Stimulated activated memory B cell treated with anti-CD40 and anti-IgM and Interleukin-4, amounts not matched to agents 10 μg/mL and 1 μg/mL and 100 μg/mL, for 72 hours (primary cell): ENCODE measurements at regions not wholly inside any gene's neighbourhood (a gene's known extent, or its start where the extent isn't known, plus 50 kb on each side); places are given as distances from the start of the nearest gene placed in this dataset.
A peak's percentile ranks its signal among the peaks of the same experiment; 100 is the strongest.

ENCODE experiments used
- ATAC-seq: fragments of 150-1000 bp; cut with Tn5 transposase; 2 replicates; pipeline ENCODE4 v1.10.0; 2021
- H3K27ac Mint-ChIP-seq: one replicate; pipeline ENCODE4 v1.8.0; 2022; ENCODE audit warnings: mild to moderate bottlenecking, mixed read lengths
- H3K27me3 Mint-ChIP-seq: one replicate; pipeline ENCODE4 v1.8.0; 2022; ENCODE audit warnings: mixed read lengths
- H3K36me3 Mint-ChIP-seq: one replicate; pipeline ENCODE4 v1.8.0; 2022; ENCODE audit warnings: mixed read lengths
- H3K4me1 Mint-ChIP-seq: one replicate; pipeline ENCODE4 v1.8.0; 2022; ENCODE audit warnings: mixed read lengths
- H3K4me3 Mint-ChIP-seq: one replicate; pipeline ENCODE4 v1.8.0; 2022; ENCODE audit warnings: mild to moderate bottlenecking, moderate library complexity, mixed read lengths
- H3K9me3 Mint-ChIP-seq: one replicate; pipeline ENCODE4 v1.8.0; 2022; ENCODE audit warnings: mixed read lengths

GRCh38 chr1:216841165-216841564, 117.9 kb upstream of the ESRRG start:
- no peaks in the 10 kb centered on the region for H3K4me1 Mint-ChIP-seq
- peak; percentile 49 for ATAC-seq
- H3K9me3 Mint-ChIP-seq: peaks cover 3% of the 10 kb centered on the region
- no peaks in the 10 kb centered on the region for H3K36me3 Mint-ChIP-seq
- H3K4me3 Mint-ChIP-seq: no peak overlapping the region
- H3K27ac Mint-ChIP-seq: no peak overlapping the region
- H3K27me3 Mint-ChIP-seq: no peaks in the 10 kb centered on the region

- no peak for ATAC-seq
- H3K27me3 Mint-ChIP-seq: no peaks in the 10 kb centered on the region
- no peaks in the 10 kb centered on the region for H3K36me3 Mint-ChIP-seq
- H3K9me3 Mint-ChIP-seq: peaks cover 3% of the 10 kb centered on the region
- H3K4me3 Mint-ChIP-seq: no peak overlapping the region
- H3K4me1 Mint-ChIP-seq: no peaks in the 10 kb centered on the region
- H3K27ac Mint-ChIP-seq: no peak overlapping the region
Measured at GRCh38 chr1:216836316-216836715, 113.1 kb upstream of the ESRRG start.

GRCh38 chr1:216833509-216833908, 110.3 kb upstream of the ESRRG start:
- Mint-ChIP-seq H3K9me3 (no peaks in the 10 kb centered on the region), H3K27ac (no peak overlapping the region), H3K27me3 (no peaks in the 10 kb centered on the region), H3K4me1 (no peaks in the 10 kb centered on the region), H3K36me3 (no peaks in the 10 kb centered on the region), H3K4me3 (no peak overlapping the region)
- ATAC-seq: no peak

- Mint-ChIP-seq H3K36me3 (no peaks in the 10 kb centered on the region), H3K27me3 (no peaks in the 10 kb centered on the region), H3K4me3 (no peak overlapping the region), H3K27ac (no peak overlapping the region), H3K4me1 (no peaks in the 10 kb centered on the region), H3K9me3 (no peaks in the 10 kb centered on the region)
- ATAC-seq: no peak
Measured at GRCh38 chr1:216832192-216832591, 109.0 kb upstream of the ESRRG start.

GRCh38 chr1:216830424-216831210, 107.4 kb upstream of the ESRRG start:
- H3K27me3 Mint-ChIP-seq: no peaks in the 10 kb centered on the region
- H3K4me1 Mint-ChIP-seq: no peaks in the 10 kb centered on the region
- no peak overlapping the region for H3K27ac Mint-ChIP-seq
- no peaks in the 10 kb centered on the region for H3K36me3 Mint-ChIP-seq
- no peak for ATAC-seq
- no peaks in the 10 kb centered on the region for H3K9me3 Mint-ChIP-seq
- H3K4me3 Mint-ChIP-seq: no peak overlapping the region

- Mint-ChIP-seq H3K4me1 (no peaks in the 10 kb centered on the region), H3K27ac (no peak overlapping the region), H3K9me3 (no peaks in the 10 kb centered on the region), H3K4me3 (no peak overlapping the region), H3K36me3 (no peaks in the 10 kb centered on the region), H3K27me3 (no peaks in the 10 kb centered on the region)
- no peak for ATAC-seq
Measured at GRCh38 chr1:216827251-216827650, 104.0 kb upstream of the ESRRG start.

- no peaks in the 10 kb centered on the region for H3K27me3 Mint-ChIP-seq
- no peaks in the 10 kb centered on the region for H3K9me3 Mint-ChIP-seq
- no peaks in the 10 kb centered on the region for H3K36me3 Mint-ChIP-seq
- H3K4me3 Mint-ChIP-seq: no peak overlapping the region
- H3K27ac Mint-ChIP-seq: no peak overlapping the region
- H3K4me1 Mint-ChIP-seq: no peaks in the 10 kb centered on the region
- no peak for ATAC-seq
Measured at GRCh38 chr1:216826646-216827045, 103.4 kb upstream of the ESRRG start.

GRCh38 chr1:216826214-216826613, 103.0 kb upstream of the ESRRG start:
- Mint-ChIP-seq H3K27ac (no peak overlapping the region), H3K27me3 (no peaks in the 10 kb centered on the region), H3K36me3 (no peaks in the 10 kb centered on the region), H3K4me3 (no peak overlapping the region), H3K9me3 (no peaks in the 10 kb centered on the region), H3K4me1 (no peaks in the 10 kb centered on the region)
- no peak for ATAC-seq

GRCh38 chr1:216825557-216825956, 102.3 kb upstream of the ESRRG start:
- H3K9me3 Mint-ChIP-seq: no peaks in the 10 kb centered on the region
- H3K27ac Mint-ChIP-seq: no peak overlapping the region
- H3K27me3 Mint-ChIP-seq: no peaks in the 10 kb centered on the region
- H3K36me3 Mint-ChIP-seq: no peaks in the 10 kb centered on the region
- H3K4me1 Mint-ChIP-seq: no peaks in the 10 kb centered on the region
- H3K4me3 Mint-ChIP-seq: no peak overlapping the region
- ATAC-seq: no peak

GRCh38 chr1:216824511-216824910, 101.3 kb upstream of the ESRRG start:
- Mint-ChIP-seq H3K4me3 (no peak overlapping the region), H3K36me3 (no peaks in the 10 kb centered on the region), H3K27me3 (no peaks in the 10 kb centered on the region), H3K27ac (no peak overlapping the region), H3K4me1 (no peaks in the 10 kb centered on the region), H3K9me3 (no peaks in the 10 kb centered on the region)
- ATAC-seq: no peak

GRCh38 chr1:216823731-216824130, 100.5 kb upstream of the ESRRG start:
- H3K9me3 Mint-ChIP-seq: peaks cover under 1% of the 10 kb centered on the region
- no peak overlapping the region for H3K4me3 Mint-ChIP-seq
- no peaks in the 10 kb centered on the region for H3K36me3 Mint-ChIP-seq
- H3K4me1 Mint-ChIP-seq: no peaks in the 10 kb centered on the region
- no peaks in the 10 kb centered on the region for H3K27me3 Mint-ChIP-seq
- no peak overlapping the region for H3K27ac Mint-ChIP-seq
- ATAC-seq: no peak

GRCh38 chr1:216822480-216822879, 99.3 kb upstream of the ESRRG start:
- H3K27ac Mint-ChIP-seq: no peak overlapping the region
- H3K4me1 Mint-ChIP-seq: no peaks in the 10 kb centered on the region
- no peaks in the 10 kb centered on the region for H3K36me3 Mint-ChIP-seq
- H3K27me3 Mint-ChIP-seq: no peaks in the 10 kb centered on the region
- H3K9me3 Mint-ChIP-seq: peaks cover 2% of the 10 kb centered on the region
- ATAC-seq: no peak
- H3K4me3 Mint-ChIP-seq: no peak overlapping the region

- Mint-ChIP-seq H3K27ac (no peak overlapping the region), H3K36me3 (no peaks in the 10 kb centered on the region), H3K27me3 (no peaks in the 10 kb centered on the region), H3K9me3 (peaks cover 2% of the 10 kb centered on the region), H3K4me3 (no peak overlapping the region), H3K4me1 (no peaks in the 10 kb centered on the region)
- no peak for ATAC-seq
Measured at GRCh38 chr1:216820345-216820744, 97.1 kb upstream of the ESRRG start.

- no peaks in the 10 kb centered on the region for H3K4me1 Mint-ChIP-seq
- no peak overlapping the region for H3K4me3 Mint-ChIP-seq
- H3K27me3 Mint-ChIP-seq: no peaks in the 10 kb centered on the region
- no peaks in the 10 kb centered on the region for H3K36me3 Mint-ChIP-seq
- peaks cover 2% of the 10 kb centered on the region for H3K9me3 Mint-ChIP-seq
- no peak overlapping the region for H3K27ac Mint-ChIP-seq
- ATAC-seq: no peak
Measured at GRCh38 chr1:216818284-216818683, 95.1 kb upstream of the ESRRG start.

- Mint-ChIP-seq H3K27me3 (no peaks in the 10 kb centered on the region), H3K27ac (no peak overlapping the region), H3K36me3 (no peaks in the 10 kb centered on the region), H3K4me1 (no peaks in the 10 kb centered on the region), H3K9me3 (peaks cover 2% of the 10 kb centered on the region), H3K4me3 (no peak overlapping the region)
- no peak for ATAC-seq
Measured at GRCh38 chr1:216815260-216816131, 92.3 kb upstream of the ESRRG start.
